HG02678 (cell line): ENCODE measurements at regions not wholly inside any gene's neighbourhood (a gene's known extent, or its start where the extent isn't known, plus 50 kb on each side); places are given as distances from the start of the nearest gene placed in this dataset.

Source experiments
- ATAC-seq: cut with Tn5 transposase; IDR thresholded peaks from one replicate; pipeline ENCODE4 v1.9.1; 2021; ENCODE audit warnings: mild to moderate bottlenecking, moderate library complexity; ENCODE audit not compliant: unreplicated experiment

DNA sequence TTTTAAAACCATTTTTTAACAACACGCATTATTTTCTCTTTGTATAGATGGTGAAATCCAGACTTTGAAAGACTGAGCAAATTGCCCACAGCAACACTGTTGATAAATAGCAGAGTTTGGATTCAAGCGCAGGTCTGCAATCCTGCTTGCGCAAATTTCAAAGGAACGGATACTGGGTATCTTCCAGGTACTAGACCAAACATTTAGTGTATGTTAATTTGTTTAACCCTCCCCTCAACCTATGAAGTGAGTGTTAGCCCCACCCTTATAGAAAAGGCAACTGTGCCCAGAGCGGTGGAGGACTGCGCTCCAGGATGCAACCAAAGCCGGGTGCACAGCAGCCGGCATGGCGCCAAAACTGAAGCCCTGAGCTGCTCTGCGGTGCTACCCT, 103.8 kb downstream of the CPN2 start:
- no peak for ATAC-seq

GRCh38 chr3:194249323-194250097, 101.6 kb downstream of the CPN2 start:
- ATAC-seq: no peak

DNA sequence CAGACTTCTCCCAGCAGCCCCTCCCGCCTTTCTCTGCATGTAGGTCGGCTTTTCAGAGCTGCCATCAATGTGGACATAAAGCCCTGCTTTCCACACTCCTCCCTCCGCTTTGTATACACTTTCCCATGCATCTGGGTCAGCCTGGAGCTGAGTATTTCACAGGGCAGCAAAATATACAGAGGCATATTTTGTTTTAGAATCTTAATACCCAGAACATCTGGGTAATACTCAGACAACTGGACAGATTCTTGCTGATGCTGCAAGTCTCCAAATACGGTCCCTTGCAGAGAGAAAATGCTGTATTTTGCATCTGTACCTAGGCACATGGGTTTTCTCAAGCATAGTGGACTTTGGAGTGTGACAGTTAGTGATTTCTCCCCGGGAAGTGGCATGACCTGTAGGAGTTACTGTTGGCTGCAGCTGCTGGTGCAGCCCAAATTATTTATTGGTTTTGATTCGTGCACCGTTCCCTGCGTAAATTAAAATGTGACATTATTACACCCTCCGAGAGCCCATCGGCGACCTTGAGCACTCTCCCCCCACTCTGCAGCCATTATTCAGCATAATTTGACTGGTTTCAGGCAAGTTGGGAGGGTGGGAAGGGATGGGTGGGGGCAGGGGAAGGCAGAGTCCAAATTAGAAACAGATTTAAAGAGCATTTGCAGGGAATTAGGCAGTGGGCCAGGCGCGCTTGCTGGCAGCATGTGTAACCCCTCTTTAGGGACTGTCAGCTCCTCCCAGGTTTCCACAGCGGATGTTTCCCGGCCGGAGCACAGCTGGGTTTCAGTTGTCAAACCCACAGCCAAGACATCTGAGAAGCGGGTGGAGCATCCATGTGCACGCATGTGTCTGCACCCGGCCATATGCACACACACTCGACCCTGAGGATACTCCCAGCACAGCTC, 100.8 kb downstream of the CPN2 start:
- no peak for ATAC-seq

DNA sequence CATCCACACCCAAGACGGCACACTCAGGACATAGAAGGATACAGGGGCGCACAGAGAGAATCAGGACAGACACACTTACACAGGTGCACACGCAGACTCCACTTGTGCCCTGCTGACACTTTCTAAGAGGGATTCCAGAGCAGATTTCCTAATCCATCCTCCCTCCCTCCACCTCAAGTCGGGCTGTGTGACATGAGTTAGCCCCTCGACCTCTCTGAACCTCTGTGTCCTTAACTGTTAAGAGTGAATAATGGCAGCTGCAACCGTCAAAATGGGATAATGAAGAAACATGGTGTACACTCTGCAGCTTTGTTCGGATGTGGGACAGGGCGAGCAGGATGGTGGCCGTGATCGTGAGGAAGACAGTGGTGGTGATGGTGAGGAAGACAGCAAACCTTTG, 100.1 kb downstream of the CPN2 start:
- ATAC-seq: no peak

- ATAC-seq: no peak
Measured at GRCh38 chr3:194251461-194251860, 99.7 kb downstream of the CPN2 start.

DNA sequence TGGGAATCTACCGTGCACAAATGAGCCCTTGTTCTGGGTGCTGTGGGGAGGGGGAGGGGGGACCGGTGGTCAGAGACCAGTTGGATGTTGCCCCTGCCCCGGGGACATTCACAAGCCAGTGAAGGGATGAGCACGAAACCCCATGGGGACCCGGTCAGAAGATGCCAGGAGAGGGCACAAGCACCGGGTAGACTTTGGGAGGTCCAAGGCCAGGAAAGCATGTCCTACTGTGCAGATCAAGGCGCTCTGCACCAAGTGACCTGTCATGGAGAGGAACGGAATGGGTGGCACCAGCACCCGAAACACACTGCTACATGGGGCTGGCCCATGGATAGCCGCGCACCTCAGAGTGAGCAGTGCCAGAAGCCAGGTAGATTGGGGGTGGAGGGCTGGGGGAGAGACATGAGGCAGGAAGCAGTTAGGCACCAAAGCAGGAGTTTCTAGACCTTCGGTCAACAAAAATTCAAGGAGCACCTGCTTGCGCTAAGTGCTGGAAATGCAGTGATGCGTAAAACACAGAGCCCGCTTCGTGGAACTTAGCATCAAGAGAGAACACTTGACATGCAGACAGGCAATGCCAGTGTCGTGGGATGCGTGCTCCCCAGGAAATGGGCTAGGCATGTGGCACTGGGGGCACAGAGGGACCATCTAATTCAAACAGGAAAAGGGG, 99.1 kb downstream of the CPN2 start:
- no peak for ATAC-seq

DNA sequence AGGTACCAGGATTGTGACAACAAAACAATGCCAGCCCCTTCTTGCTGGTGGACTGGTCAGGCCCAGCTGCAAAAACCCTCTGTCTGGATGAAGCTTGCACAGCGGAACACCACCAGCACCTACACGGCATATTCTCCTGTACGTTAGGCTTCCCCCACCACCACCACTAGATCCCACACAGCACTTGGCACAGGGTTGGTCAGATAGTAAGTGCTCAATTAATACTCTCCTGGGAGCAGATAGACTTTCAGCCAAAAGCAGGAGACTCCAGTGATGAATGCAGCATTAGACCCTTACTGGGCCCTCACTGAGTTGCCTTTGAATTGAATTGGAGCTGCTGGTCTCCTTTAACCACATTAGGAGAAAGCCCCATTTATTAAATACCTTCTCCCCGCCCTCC, 97.9 kb downstream of the CPN2 start:
- no peak for ATAC-seq

GRCh38 chr3:194254040-194254439, 97.1 kb downstream of the CPN2 start:
- no peak for ATAC-seq

- no peak for ATAC-seq
Measured at GRCh38 chr3:194255252-194256039, 95.7 kb downstream of the CPN2 start.

DNA sequence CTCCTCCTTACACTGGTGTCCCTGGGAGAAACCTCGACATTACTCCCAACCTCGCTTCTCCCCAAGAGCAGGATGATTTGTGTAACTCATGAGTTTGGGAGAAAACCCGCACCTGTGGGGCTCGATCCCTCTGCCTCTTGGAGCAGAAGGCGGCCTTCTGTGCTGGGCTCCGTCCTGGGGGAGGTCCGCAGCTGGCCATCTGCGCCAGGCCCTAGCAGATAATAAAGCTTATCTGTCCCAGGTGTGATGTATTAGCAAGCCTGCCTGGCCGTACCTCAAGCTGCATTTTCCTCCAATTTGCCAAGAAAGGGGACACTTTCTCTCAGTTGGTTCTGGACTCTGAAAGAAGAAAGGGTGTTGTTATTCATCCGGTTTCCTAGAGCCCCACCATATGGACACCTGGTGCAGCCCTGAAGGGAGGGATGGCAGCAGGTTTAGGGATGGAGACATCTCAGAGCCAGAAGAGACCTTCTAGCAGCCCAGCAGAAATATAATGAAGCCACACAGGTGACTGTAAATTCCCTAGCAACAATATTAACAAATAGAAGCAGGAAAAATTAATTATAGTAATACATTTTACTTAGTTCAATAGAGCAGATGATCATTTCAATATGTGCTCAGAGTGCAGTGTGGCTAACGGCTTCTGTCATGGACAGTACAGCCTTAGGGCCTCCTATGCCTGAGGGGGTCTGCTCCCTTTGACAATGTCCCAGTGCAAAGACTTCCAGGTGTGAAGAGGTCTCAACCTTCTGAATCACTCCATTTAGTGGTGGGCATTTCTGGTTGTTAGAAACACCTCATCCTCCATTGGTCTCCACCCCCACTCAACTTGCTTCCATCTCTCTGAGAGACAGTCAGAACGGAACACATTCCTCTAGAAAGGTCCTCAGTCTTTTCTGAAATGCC, 94.8 kb downstream of the CPN2 start:
- ATAC-seq: no peak

DNA sequence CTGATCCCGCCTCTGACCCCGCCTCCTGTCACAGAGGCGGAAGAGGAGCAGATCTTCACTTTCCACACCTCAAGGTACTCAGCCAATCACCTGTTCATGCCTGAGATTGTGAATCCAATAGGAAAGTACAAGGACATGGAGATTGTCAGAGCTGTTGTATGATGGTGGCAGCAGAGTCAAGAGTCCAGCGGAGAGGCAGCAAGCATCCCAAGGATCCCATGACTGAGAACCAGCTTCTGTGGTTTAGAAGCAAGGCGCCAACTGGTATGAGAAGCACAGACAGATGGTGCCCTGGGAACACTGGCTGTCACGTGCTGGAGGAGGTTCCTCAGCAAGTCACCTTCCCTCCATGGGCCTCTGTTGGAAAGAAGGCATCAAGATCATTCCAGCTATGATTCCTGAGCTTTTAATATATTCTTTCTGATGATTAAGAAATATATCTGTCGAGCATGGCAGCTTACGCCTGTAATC, 93.9 kb downstream of the CPN2 start:
- ATAC-seq: no peak

- ATAC-seq: no peak
Measured at GRCh38 chr3:194257916-194258668, 93.0 kb downstream of the CPN2 start.

DNA sequence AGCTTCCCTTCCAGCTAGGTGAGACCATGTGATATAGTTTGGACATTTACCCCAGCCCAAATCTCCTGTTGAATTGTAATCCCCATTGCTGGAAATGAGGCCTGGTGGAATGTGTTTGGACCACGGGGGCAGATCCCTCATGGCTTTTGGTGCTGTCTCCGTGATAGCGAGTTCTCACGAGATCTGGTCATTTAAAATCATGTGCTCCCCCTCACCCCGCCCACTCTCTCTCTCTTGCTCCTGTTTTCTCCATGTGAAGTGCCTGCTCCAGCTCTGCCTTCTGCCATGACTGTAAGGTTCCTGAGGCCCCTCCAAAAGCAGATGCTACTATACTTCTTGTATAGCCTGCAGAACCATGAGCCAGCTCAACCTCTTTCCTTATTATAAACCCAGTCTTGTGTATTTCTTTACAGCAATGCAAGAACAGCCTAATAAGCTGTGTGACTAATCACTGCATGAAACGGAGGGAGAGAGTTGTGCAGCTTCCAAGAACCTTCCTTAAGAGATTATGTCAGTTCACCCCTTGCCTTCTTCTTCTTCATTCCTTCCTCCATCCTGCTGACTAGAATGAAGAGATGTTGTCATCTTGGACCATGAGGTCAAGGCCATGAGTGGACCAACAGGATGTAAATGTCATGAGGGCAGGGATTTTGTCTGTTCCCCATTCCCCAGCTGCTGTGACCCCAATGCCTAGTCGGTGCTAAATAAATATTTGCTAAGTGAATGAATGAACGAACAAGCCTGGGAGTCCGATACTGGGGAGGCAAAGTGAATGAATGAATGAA, 91.0 kb downstream of the CPN2 start:
- no peak for ATAC-seq

- ATAC-seq: no peak
Measured at GRCh38 chr3:194261581-194262063, 89.5 kb downstream of the CPN2 start.

GRCh38 chr3:194262176-194262924, 88.8 kb downstream of the CPN2 start:
- ATAC-seq: no peak

- ATAC-seq: no peak
Measured at GRCh38 chr3:194262925-194263305, 88.2 kb downstream of the CPN2 start.
